Astrocyte of the spinal cord (primary cell): ENCODE measurements at regions not wholly inside any gene's neighbourhood (a gene's known extent, or its start where the extent isn't known, plus 50 kb on each side); places are given as distances from the start of the nearest gene placed in this dataset.

Experiments used
- DNase-seq: peaks from one replicate; pipeline ENCODE4 v3.0.0; 2011; ENCODE audit warnings: low read depth, low spot score
- H3K4me3 ChIP-seq: 2 replicates; pipeline ENCODE4 v1.5.1; 2011; ENCODE audit warnings: low read depth, mild to moderate bottlenecking, low read length, moderate library complexity
- CTCF ChIP-seq: IDR thresholded peaks from 2 replicates; pipeline ENCODE4 v1.5.1; 2012; ENCODE audit warnings: low read depth, mild to moderate bottlenecking, low read length, inconsistent platforms
- in situ Hi-C: cut with HindIII; loops from 2 replicates; pipeline ENCODE4 v1.10.0; 2017; ENCODE audit warnings: low sequenced_read_pairs

GRCh38 chr6:144353871-144354314 lies 68.8 kb downstream of the UTRN start:
- H3K4me3 ChIP-seq, result no peak overlapping the region
- DNase-seq, result no peak
- no peak for TF ChIP-seq CTCF
- in situ Hi-C loops, result no loop called here

- no peak for TF ChIP-seq CTCF
- in situ Hi-C loops, result no loop called here
- no peak for DNase-seq
- H3K4me3 ChIP-seq, result no peak overlapping the region
Observed at GRCh38 chr6:144359783-144360182, 74.6 kb downstream of the UTRN start.

- TF ChIP-seq CTCF, result no peak
- in situ Hi-C loops, result no loop called here
- H3K4me3 ChIP-seq, result no peak overlapping the region
Observed at GRCh38 chr6:144360401-144360800, 75.3 kb downstream of the UTRN start.

GRCh38 chr6:144361016-144361415 lies 75.9 kb downstream of the UTRN start:
- no peak for TF ChIP-seq CTCF
- H3K4me3 ChIP-seq, result no peak overlapping the region
- in situ Hi-C loops, result no loop called here
- no peak for DNase-seq

More at GRCh38 chr6:144360401-144360800, 75.3 kb downstream of the UTRN start:
- DNase-seq, result no peak

- TF ChIP-seq CTCF, result no peak
- in situ Hi-C loops, result no loop called here
- peak; percentile 35 for DNase-seq
- H3K4me3 ChIP-seq, result no peak overlapping the region
Observed at GRCh38 chr6:144362042-144363018, 77.2 kb downstream of the UTRN start.

- in situ Hi-C loops, result no loop called here
- DNase-seq, result no peak
- no peak overlapping the region for H3K4me3 ChIP-seq
- TF ChIP-seq CTCF, result no peak
Observed at GRCh38 chr6:144364208-144364720, 79.1 kb downstream of the UTRN start.
